HG02763 (cell line): ENCODE measurements at regions not wholly inside any gene's neighbourhood (a gene's known extent, or its start where the extent isn't known, plus 50 kb on each side); places are given as distances from the start of the nearest gene placed in this dataset.

Experiments
- ATAC-seq: cut with Tn5 transposase; IDR thresholded peaks from one replicate; pipeline ENCODE4 v1.9.1; 2021; ENCODE audit warnings: mild to moderate bottlenecking, moderate library complexity; ENCODE audit not compliant: unreplicated experiment

DNA sequence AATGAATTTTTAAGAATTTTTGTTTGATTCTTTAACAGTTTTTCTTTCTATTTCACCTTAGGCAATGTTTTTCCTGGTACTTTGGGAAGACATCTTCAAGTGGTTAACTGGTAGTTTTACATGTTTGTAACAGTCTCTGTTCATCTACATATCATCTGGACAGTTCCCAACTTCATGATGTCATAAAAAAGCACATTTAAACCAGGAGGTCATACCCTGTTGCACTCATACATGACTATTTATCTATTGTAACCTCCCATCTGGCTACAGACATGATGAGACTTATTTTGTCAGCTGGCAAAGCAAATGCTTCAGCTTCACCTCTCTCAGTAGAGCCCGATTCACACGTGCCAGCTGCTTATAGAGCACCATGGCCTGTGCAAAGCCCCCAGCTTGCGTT is 99.8 kb upstream of the YPEL5 start:
- ATAC-seq, result no peak

- ATAC-seq, result no peak
Measured at GRCh38 chr2:30048636-30049175, 98.1 kb upstream of the YPEL5 start.

GRCh38 chr2:30055548-30055947 is 91.3 kb upstream of the YPEL5 start:
- no peak for ATAC-seq

DNA sequence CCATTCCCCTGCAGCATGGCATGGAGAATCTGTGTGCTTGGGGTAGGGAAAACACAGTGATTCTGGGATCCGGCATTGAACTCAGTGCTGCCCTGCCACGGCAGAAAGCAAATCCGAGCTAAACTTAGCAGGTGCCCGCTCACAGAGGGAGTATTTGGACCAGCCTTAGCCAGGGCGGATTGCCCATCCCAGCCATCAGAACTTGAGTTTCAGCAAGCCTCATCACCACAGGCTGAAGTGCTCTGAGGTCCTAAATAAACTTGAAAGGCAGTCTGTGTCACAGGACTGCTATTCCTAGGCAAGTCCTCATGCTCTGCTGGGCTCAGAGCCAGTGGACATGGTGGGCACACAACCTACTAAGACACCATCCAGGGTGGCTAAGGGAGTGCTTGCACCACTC is 86.2 kb upstream of the YPEL5 start:
- no peak for ATAC-seq

DNA sequence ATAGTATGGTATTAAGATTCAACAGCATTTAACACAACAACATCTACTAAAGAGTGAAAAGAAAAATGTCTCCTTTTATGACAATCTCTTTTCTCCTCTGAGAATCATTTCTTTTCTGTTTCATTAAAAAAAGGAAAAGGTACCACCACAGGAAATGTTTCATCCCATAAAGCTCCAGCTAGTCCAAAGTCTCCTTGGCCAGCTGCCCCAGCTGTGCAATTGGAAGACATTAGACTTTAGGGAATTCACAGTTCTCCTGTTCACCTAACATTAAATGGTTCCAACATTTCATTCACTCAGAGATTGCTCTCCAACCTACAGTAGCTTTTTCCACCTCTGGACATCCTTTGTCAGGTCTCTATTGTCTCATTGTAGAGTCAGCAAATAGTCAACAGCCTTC is 78.7 kb upstream of the YPEL5 start:
- no peak for ATAC-seq

DNA sequence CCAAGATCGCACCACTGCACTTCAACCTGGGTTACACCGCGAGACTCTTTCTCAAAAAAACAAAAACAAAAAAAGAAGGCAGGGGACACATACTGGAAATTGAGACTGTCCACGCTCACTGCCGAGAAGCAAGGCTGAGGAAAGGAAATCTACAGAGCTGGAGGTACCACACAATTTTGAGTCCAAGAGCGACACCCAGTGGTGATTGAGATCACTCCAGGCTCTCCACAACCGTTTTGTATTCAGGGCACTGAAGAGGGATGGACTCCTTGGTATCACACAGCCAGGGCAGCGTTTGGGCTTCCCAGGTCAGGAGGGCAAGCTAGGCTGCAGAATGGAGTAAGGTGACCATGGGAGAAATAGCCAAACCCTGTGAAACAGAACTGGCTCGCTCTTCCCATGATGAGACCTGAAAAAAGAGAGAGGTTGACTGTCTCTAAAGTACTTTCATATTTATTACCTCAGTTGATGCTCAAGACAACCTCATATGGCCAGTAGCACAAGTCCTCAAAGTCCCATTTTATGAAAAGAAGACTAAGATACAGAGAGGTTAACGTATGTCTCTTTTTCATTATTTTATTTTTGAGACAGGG is 74.5 kb upstream of the YPEL5 start:
- no peak for ATAC-seq

DNA sequence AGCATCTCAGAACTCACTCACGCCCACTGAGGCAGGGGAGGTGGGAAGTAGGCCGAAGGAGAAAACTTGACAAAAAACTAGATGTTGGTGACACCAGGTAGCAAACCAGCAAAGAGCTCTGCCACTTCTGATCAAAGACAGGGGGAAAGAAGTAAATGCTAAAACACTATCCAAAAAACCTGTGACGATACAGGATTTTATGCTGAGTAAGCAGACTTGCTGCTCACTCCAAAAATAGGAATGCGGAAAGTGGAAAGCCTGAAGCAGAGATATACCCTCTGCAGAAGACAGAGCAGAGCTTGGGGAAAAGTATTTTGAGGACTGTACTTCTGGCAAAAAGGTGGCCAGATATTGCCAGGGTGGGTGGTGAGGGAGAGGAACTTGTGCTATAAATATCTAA is 73.3 kb upstream of the YPEL5 start:
- no peak for ATAC-seq

GRCh38 chr2:30074023-30074422 is 72.8 kb upstream of the YPEL5 start:
- no peak for ATAC-seq

DNA sequence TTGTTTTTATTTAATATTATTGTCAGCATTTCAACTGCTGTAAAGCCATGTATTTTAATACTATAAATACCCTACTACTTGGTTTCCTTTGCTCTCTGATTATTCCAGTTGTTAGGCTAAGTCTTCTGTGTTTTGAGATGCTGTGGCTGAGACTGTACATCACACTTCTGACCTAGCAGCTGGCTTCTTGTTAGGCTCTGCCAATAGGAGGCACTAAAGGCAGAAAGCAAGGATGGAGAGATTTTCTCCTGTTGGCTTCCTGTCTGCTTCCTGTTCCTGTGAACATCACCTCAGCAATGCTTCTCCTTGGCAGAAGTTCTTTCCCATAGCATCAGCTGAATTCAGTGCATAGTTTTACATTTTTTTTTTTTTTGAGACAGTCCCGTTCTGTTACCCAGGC is 68.3 kb upstream of the YPEL5 start:
- no peak for ATAC-seq

GRCh38 chr2:30084915-30085314 is 61.9 kb upstream of the YPEL5 start:
- no peak for ATAC-seq

DNA sequence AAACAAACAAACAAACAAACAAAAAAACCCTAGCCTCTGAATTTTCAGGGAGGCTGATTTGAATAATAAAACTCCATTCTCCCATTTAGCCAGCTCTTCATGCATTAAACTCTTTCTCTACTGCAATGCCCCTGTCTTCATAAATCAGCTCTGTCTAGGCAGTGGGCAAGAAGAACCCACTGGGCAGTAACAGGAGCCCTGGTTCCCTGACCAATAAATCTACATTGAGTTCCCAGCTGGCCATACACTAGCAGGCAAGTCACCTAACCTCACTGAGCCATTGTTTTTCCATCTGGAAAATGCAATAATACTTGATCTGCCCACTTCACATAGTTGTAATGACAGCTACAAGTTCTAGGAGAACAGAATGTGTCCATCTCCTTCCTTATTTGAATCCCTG is 57.6 kb upstream of the YPEL5 start:
- no peak for ATAC-seq

- ATAC-seq, result no peak
Measured at GRCh38 chr2:30095402-30095801, 51.4 kb upstream of the YPEL5 start.

DNA sequence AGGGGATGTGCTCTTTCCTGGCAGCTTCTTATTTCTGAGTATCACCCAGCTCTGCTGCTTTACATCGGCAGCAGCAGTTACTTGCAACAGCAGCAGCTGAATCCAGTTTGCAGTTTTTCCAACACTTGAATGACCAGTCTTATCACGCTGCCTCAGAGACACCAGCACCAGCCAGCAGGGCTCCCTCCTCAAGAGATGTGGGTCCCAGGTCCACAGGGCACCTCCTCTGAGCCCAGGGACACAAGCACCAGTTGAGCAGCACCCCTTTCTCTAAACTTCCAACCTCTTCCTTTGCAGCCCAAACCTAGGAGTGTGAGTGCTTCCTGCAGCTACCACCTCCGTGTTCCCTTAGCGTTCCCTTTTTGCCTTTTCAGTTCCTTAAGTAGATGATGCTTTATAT is 50.4 kb upstream of the YPEL5 start:
- no peak for ATAC-seq
